ENCODE measurements at regions not wholly inside any gene's neighbourhood (a gene's known extent, or its start where the extent isn't known, plus 50 kb on each side); places are given as distances from the start of the nearest gene placed in this dataset.

- WGBS = 56% methylated on average over 1 of the region's 1 CpG
- intact Hi-C loops (cut with DNase I) = no loop called here
- TF ChIP-seq POLR2AphosphoS5 (IDR thresholded peaks at IDR 0.05) (no peak), POLR2A (IDR thresholded peaks at IDR 0.05) (no peak)
- TF ChIP-seq, protein P1, sequence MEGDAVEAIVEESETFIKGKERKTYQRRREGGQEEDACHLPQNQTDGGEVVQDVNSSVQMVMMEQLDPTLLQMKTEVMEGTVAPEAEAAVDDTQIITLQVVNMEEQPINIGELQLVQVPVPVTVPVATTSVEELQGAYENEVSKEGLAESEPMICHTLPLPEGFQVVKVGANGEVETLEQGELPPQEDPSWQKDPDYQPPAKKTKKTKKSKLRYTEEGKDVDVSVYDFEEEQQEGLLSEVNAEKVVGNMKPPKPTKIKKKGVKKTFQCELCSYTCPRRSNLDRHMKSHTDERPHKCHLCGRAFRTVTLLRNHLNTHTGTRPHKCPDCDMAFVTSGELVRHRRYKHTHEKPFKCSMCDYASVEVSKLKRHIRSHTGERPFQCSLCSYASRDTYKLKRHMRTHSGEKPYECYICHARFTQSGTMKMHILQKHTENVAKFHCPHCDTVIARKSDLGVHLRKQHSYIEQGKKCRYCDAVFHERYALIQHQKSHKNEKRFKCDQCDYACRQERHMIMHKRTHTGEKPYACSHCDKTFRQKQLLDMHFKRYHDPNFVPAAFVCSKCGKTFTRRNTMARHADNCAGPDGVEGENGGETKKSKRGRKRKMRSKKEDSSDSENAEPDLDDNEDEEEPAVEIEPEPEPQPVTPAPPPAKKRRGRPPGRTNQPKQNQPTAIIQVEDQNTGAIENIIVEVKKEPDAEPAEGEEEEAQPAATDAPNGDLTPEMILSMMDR (IDR thresholded peaks at IDR 0.05) = no peak
Observed at GRCh38 chr5:105762728-105763127, 1908.0 kb downstream of the EFNA5 start.

GRCh38 chr5:105754056-105754455 lies 1916.7 kb downstream of the EFNA5 start:
- intact Hi-C loops (cut with DNase I) = no loop called here
- Histone ChIP-seq H3K4me3 (no peak overlapping the region), H3K36me3 (no peaks in the 10 kb centered on the region), H3K27me3 (replicated peaks; ENCODE audit: insufficient read depth) (no peaks in the 10 kb centered on the region), H3K27ac (no peak overlapping the region), H3K4me1 (replicated peaks) (no peaks in the 10 kb centered on the region), H3K9me3 (no peaks in the 10 kb centered on the region)
- no peak for DNase-seq (ENCODE audit: low spot score)
- 79% methylated on average over 1 of the region's 1 CpG for whole genome bisulfite sequencing
- no peak for TF ChIP-seq POLR2AphosphoS5 (IDR thresholded peaks at IDR 0.05)
- no peak for TF ChIP-seq POLR2A (IDR thresholded peaks at IDR 0.05)
- TF ChIP-seq, protein P1 (IDR thresholded peaks at IDR 0.05) = no peak

More at GRCh38 chr5:105762728-105763127, 1908.0 kb downstream of the EFNA5 start:
- Histone ChIP-seq H3K27ac (no peak overlapping the region), H3K27me3 (replicated peaks; ENCODE audit: insufficient read depth) (no peaks in the 10 kb centered on the region), H3K9me3 (no peaks in the 10 kb centered on the region), H3K4me1 (replicated peaks) (no peaks in the 10 kb centered on the region), H3K4me3 (no peak overlapping the region), H3K36me3 (no peaks in the 10 kb centered on the region)
- DNase-seq (ENCODE audit: low spot score) = no peak

DNA sequence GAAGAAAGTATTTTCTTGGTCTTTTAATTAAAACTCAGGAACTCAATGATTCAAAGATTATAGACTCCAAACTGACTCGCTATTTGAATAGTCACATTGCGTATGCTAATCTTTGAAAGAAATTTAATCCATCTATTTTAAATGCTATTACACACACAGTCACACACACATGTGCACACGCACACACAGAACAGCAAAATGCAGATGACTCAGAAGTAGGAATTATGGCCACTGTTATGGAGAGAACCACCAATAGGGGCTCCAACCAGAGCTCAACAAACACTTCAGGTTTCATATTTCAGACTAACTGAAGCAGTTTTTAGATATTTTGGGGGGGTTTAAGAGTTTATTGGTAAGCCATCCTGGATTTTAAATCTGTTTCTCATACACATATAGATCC lies 1917.9 kb downstream of the EFNA5 start:
- TF ChIP-seq POLR2A (IDR thresholded peaks at IDR 0.05) = no peak
- no peak for TF ChIP-seq POLR2AphosphoS5 (IDR thresholded peaks at IDR 0.05)
- TF ChIP-seq, protein P1 (IDR thresholded peaks at IDR 0.05) = no peak
- H3K27ac ChIP-seq = no peak overlapping the region
- H3K9me3 ChIP-seq = no peaks in the 10 kb centered on the region
- H3K36me3 ChIP-seq = no peaks in the 10 kb centered on the region
- DNase-seq (ENCODE audit: low spot score) = no peak
- intact Hi-C loops (cut with DNase I) = no loop called here
- no peaks in the 10 kb centered on the region for H3K4me1 ChIP-seq (replicated peaks)
- no peak overlapping the region for H3K4me3 ChIP-seq
- 94% methylated on average over 3 of the region's 3 CpGs for WGBS
- no peaks in the 10 kb centered on the region for H3K27me3 ChIP-seq (replicated peaks; ENCODE audit: insufficient read depth)

- H3K4me1 ChIP-seq (replicated peaks) = no peaks in the 10 kb centered on the region
- H3K9me3 ChIP-seq = no peaks in the 10 kb centered on the region
- H3K27ac ChIP-seq = no peak overlapping the region
- H3K36me3 ChIP-seq = no peaks in the 10 kb centered on the region
- no peak overlapping the region for H3K4me3 ChIP-seq
- intact Hi-C loops (cut with DNase I) = no loop called here
- no peak for TF ChIP-seq POLR2AphosphoS5 (IDR thresholded peaks at IDR 0.05)
- TF ChIP-seq, protein P1 (IDR thresholded peaks at IDR 0.05) = no peak
- no peak for TF ChIP-seq POLR2A (IDR thresholded peaks at IDR 0.05)
- no peaks in the 10 kb centered on the region for H3K27me3 ChIP-seq (replicated peaks; ENCODE audit: insufficient read depth)
- no peak for DNase-seq (ENCODE audit: low spot score)
Observed at GRCh38 chr5:105751908-105752307, 1918.8 kb downstream of the EFNA5 start.

DNA sequence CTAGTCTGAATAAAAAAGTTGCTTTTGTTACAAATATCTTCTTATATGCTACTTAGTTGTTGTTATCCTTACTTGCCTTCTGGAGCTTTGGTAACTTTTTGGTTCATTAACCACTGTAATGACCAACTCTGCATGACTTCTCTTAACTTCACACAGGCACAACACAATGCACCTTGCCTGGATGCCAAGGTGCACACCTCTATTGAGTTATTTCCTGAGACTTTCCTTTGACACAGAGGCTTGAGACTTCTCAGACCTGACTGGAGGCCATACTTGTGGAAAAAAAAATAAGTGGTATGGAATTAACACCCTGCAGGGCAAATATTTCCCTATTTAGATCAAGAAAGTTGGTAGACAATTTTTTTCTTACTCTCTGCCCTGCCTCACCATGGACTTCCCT lies 1925.6 kb downstream of the EFNA5 start:
- no peaks in the 10 kb centered on the region for H3K27me3 ChIP-seq (replicated peaks; ENCODE audit: insufficient read depth)

More for the DNA sequence above, 1925.6 kb downstream of the EFNA5 start:
- TF ChIP-seq POLR2A (IDR thresholded peaks at IDR 0.05) = no peak
- TF ChIP-seq POLR2AphosphoS5 (IDR thresholded peaks at IDR 0.05) = no peak
- TF ChIP-seq, protein P1 (IDR thresholded peaks at IDR 0.05) = no peak
- H3K4me1 ChIP-seq (replicated peaks) = no peaks in the 10 kb centered on the region
- H3K4me3 ChIP-seq = no peak overlapping the region
- no peaks in the 10 kb centered on the region for H3K36me3 ChIP-seq
- DNase-seq (ENCODE audit: low spot score) = no peak
- H3K9me3 ChIP-seq = no peaks in the 10 kb centered on the region
- intact Hi-C loops (cut with DNase I) = no loop called here
- H3K27ac ChIP-seq = no peak overlapping the region
